NCI-H2196 (cell line): ENCODE measurements at regions not wholly inside any gene's neighbourhood (a gene's known extent, or its start where the extent isn't known, plus 50 kb on each side); places are given as distances from the start of the nearest gene placed in this dataset.
"Not testable (repeated sequence)": the region's sequence is repeated elsewhere in the genome, so short reads cannot be mapped to it uniquely, and the experiment has no call there.

Experiments used
- DNase-seq: peaks from one replicate; lab custom pipeline; 2025; ENCODE audit not compliant: unreplicated experiment; lab: John Stamatoyannopoulos, UW

DNA sequence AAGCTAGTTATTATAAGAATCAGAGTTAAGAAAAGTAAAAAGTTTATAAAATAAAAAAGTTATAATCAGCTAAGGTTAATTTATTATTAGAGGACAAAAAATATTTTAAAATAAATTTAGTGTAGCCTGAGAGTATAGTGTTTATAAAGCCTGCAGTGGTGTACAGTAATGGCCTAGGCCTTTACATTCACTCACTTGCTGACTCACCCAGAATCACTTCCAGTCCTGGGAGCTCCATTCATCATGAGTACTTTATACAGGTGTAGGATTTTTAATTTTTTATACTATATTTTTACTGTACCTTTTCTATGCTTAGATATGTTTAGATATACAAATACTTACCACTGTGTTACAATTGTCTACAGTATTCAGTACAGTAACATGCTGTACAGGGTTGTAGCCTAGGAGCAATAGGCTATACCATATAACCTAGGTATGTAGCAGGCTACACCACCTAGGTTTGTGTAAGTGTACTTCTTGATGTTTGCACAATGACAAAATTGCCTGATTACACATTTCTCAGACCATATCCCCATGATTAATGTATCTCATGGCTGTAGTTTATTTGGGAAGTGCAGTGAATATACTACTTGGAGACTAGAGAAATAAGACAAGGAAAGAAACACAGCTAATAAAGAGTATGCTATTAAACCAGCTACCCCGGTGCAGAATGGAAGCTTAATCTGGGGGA lies 101.9 kb upstream of the GALNT15 start:
- DNase-seq, result no peak

DNA sequence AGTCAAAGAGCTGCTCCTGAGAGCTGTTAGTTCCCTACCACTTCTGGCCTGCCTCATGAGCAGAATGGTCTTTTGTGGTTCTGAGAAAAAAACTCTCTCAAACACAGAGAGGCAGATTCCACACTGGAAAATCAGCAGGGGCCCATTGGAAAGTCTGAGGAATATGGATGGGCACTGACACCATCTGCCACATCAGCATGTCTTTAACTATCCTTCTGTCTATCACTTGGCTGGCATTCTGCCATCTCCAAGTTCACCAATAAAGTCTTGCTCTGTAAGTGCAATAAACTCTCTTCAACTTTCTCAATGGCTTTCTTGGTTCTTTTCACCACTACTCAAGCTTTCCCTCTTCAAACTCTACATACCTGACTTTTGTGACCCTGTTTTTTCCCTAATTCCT lies 101.3 kb upstream of the GALNT15 start:
- no peak for DNase-seq

DNA sequence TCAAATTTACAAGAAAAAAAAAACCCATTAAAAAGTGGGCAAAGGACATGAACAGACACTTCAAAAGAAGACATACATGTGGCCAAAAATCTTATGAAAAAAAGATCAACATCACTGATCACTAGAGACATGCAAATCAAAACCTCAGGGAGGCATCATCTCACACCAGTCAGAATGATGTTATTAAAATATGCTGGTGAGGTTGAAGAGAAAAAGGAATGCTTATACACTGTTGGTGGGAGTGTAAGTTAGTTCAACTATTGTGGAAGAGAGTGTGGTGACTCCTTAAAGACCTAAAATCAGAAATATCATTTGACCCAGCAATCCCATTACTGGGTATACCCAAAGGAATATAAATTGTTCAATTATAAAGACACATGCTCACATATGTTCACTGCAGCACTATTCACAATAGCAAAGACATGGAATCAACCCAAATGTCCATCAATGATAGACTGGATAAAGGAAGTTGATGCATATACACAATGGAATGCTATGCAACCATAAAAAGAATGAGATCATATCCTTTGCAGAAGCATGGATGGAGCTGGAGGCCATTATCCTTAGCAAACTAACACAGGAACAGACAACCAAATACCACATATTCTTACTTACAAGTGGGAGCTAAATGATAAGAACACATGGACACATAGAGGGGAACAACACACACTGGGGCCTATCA lies 100.3 kb upstream of the GALNT15 start:
- not testable (repeated sequence) for DNase-seq

- DNase-seq, result no peak
These were observed 98.8 kb upstream of the GALNT15 start for GRCh38 chr3:16075647-16076046.

GRCh38 chr3:16076564-16076963 lies 97.9 kb upstream of the GALNT15 start:
- no peak for DNase-seq

DNA sequence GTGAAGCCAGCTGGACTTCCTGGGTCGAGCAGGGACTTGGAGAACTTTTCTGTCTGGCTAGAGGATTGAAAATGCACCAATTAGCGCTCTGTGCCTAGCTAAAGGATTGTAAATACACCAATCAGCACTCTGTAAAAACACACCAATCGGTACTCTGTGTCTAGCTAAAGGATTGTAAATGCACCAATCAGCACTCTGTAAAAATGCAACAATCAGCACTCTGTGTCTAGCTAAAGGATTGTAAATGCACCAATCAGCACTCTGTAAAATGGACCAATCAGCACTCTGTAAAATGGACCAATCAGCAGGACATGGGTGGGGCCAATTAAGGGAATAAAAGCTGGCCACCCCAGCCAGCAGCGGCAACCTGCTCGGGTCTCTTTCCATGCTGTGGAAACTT lies 97.3 kb upstream of the GALNT15 start:
- not testable (repeated sequence) for DNase-seq

GRCh38 chr3:16077681-16078080 lies 96.8 kb upstream of the GALNT15 start:
- not testable (repeated sequence) for DNase-seq

- no peak for DNase-seq
These were observed 95.0 kb upstream of the GALNT15 start for GRCh38 chr3:16079519-16079918.

DNA sequence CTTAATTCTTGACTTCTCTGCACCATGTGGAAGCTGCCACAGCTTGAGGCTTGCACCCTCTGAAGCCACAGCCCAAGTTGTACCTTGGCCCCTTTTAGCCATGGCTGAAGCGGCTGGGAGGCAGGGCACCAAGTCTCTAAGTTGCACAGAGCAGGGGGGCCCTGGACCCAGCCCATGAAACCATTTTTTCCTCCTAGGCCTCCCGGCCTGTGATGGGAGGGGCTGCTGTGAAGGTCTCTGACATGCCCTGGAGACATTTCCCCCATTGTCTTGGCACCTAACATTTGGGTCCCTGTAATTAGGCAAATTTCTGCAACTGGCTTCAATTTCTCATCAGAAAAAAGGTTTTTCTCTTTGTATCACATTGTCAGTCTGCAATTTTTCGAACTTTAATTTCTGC lies 92.8 kb upstream of the GALNT15 start:
- DNase-seq, result no peak

DNA sequence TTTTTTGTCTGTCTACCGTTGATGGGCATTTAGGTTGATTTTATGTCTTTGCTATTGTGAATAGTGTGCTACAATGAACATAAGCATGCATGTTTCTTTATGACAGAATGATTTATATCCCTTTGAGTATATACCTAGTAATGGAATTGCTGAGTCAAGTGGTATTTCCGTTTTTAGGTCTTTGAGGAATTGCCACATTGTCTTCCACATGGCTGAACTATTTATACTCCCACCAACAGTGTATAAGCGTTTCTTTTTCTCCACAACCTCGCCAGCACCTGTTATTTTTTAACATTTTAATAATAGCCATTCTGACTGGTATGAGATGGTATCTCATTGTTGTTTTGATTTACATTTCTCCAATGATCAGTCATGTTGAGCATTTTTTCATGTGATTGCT lies 89.6 kb upstream of the GALNT15 start:
- no peak for DNase-seq

GRCh38 chr3:16085410-16085809 lies 89.1 kb upstream of the GALNT15 start:
- DNase-seq, result no peak

- DNase-seq, result no peak
These were observed 88.4 kb upstream of the GALNT15 start for GRCh38 chr3:16085884-16086608.

- DNase-seq, result no peak
These were observed 87.8 kb upstream of the GALNT15 start for GRCh38 chr3:16086690-16087089.

DNA sequence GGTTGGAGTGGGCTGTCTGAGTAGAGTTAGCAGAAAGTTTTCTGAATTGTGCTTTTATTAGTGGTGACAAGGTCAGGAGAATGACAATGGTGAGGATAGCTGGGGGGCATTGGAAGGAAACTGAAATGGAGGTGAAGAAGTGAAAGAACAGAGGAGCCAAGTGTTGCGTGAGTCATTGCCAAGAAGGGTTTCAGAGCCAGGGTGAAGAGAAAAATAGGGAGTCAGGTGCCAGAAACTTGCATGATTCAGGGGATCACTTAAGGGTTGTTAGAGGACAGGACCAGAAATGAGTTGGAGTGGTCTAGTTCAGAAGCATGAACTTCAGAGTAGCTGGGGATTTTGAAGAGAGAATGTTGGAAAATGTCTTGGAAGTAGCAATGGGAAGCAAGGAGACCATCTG lies 86.0 kb upstream of the GALNT15 start:
- no peak for DNase-seq

GRCh38 chr3:16089521-16089920 lies 85.0 kb upstream of the GALNT15 start:
- DNase-seq, result no peak

DNA sequence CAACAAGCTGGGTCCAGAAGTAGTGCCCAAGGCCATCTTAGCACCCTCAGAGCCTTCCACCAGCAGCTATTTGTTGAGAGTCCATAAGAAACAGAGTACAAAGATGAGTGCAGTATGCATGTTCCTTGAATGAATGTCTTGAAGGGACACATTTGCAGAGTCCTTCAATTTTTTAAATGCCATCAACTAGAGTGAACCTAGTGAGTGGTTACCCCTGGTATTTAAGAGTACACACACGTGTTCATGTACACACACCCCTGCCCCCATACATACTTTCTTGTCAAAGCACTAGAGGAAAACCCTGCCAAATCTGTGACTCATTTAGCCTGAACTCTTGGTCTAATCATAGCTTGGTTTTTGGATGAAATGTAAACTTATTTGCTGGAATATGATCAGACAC lies 84.5 kb upstream of the GALNT15 start:
- DNase-seq, result no peak

DNA sequence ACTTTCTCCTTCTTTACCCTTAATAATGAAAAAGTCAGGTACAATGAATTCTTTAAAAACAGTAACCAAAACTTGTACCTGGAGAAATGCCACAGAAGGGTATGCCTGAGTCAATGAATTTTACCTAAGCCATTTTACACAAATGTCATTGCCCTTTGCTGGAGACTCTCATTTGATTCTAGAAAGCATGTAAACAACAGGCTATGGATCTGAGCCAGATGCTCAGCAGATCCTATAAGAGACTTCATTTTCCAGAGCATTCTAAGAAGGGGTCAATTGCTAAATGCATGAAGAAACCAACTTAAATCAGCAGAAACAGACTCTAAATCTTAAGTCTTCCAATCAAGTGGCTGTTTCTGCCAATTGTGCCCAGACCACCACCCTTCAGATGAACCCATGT lies 83.8 kb upstream of the GALNT15 start:
- no peak for DNase-seq

- no peak for DNase-seq
These were observed 81.6 kb upstream of the GALNT15 start for GRCh38 chr3:16092923-16093322.

DNA sequence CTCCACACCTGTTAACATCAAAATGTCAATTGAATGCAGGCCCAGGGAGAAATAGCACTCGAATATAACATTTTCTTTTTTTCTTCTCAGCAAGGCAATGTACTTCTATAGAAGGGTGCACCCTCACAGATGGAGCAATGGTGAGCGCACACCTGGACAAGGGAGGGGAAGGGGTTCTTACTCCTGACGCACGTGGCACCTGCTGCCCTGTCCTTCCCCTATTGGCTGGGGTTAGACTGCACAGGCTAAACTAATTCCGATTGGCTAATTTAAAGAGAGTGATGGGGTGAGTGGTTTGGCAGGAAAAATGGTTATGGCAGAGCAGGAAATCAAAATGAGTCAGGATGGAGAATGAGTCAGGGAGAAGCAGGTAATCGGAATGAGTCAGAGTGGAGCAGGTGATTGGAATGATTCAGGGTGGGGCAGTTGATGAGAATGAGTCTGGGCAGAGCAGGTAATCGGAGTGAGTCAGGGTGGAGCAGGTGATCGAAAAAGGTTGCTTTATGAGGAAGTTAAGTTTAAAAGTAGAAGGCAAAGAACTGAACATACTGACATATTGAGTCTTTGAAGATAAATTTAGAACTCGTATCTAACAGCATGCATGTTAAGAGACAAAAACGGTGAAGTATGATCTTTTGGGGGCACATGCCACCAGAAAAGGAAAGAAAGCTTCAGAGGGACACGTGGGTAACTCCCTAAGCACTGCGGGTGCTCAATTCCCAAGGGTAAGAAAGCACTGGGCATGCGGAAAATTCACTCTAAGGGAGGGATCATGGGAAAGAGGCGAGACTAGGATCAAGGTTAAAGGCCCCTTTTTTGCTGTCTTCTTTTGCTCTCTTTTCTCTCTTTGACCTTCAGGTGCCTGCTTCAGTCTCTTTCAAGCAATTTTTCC lies 72.9 kb upstream of the GALNT15 start:
- no peak for DNase-seq

DNA sequence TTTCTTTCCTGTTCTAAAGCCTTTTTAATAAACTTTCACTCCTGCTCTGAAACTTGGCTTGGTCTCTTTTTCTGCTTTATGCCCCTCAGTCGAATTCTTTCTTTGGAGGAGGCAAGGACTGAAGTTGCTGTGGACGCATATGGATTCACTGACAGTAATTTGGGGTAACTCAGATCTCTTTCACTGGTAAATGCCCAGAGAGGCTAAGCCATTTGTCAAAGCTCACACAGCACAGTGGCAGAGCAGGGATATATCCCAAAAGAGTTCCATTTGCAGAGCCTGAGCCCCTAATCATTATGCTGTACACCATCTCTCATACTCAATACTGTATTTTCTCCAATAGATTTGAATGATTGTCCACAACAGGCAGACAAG lies 72.3 kb upstream of the GALNT15 start:
- DNase-seq, result no peak

GRCh38 chr3:16102905-16103364 lies 71.5 kb upstream of the GALNT15 start:
- no peak for DNase-seq
